Myocyte (in vitro differentiated cells): ENCODE measurements at regions not wholly inside any gene's neighbourhood (a gene's known extent, or its start where the extent isn't known, plus 50 kb on each side); places are given as distances from the start of the nearest gene placed in this dataset.
"Not testable (repeated sequence)": the region's sequence is repeated elsewhere in the genome, so short reads cannot be mapped to it uniquely, and the experiment has no call there.

ENCODE experiments used
- DNase-seq: peaks from one replicate; pipeline ENCODE4 v3.0.0-alpha.2; 2012; ENCODE audit warnings: low read depth

GRCh38 chr6:82419132-82419581, 55.5 kb downstream of the TPBG start:
- peak; percentile 3 for DNase-seq

GRCh38 chr6:82419859-82420258, 56.2 kb downstream of the TPBG start:
- DNase-seq: no peak

GRCh38 chr6:82430611-82431010, 67.0 kb downstream of the TPBG start:
- DNase-seq: no peak

GRCh38 chr6:82436740-82437139, 73.1 kb downstream of the TPBG start:
- no peak for DNase-seq

- DNase-seq: no peak
Observed at GRCh38 chr6:82437701-82438100, 74.1 kb downstream of the TPBG start.

GRCh38 chr6:82441047-82441855, 77.6 kb downstream of the TPBG start:
- no peak for DNase-seq

GRCh38 chr6:82442061-82442719, 78.6 kb downstream of the TPBG start:
- DNase-seq: no peak

GRCh38 chr6:82458147-82458546, 94.5 kb downstream of the TPBG start:
- no peak for DNase-seq

- DNase-seq: no peak
Observed at GRCh38 chr6:82458705-82459104, 95.1 kb downstream of the TPBG start.

- DNase-seq: no peak
Observed at GRCh38 chr6:82461536-82461935, 97.9 kb downstream of the TPBG start.

GRCh38 chr6:82467338-82467737, 103.7 kb downstream of the TPBG start:
- DNase-seq: no peak

- DNase-seq: not testable (repeated sequence)
Observed at GRCh38 chr6:82470123-82470522, 106.5 kb downstream of the TPBG start.

- not testable (repeated sequence) for DNase-seq
Observed at GRCh38 chr6:82475106-82475505, 111.5 kb downstream of the TPBG start.

GRCh38 chr6:82484001-82484400, 120.4 kb downstream of the TPBG start:
- DNase-seq: no peak

GRCh38 chr6:82484737-82485626, 121.4 kb downstream of the TPBG start:
- no peak for DNase-seq

GRCh38 chr6:82487895-82488294, 124.3 kb downstream of the TPBG start:
- DNase-seq: no peak

- DNase-seq: no peak
Observed at GRCh38 chr6:82488403-82488802, 124.8 kb downstream of the TPBG start.

GRCh38 chr6:82492134-82492533, 128.5 kb downstream of the TPBG start:
- DNase-seq: no peak

- no peak for DNase-seq
Observed at GRCh38 chr6:82493467-82493866, 129.8 kb downstream of the TPBG start.

GRCh38 chr6:82494367-82494766, 130.8 kb downstream of the TPBG start:
- DNase-seq: no peak

- not testable (repeated sequence) for DNase-seq
Observed at GRCh38 chr6:82501901-82502300, 138.3 kb downstream of the TPBG start.

GRCh38 chr6:82506526-82506925, 142.9 kb downstream of the TPBG start:
- no peak for DNase-seq
